Right lobe of liver (tissue), 6 donors: ENCODE measurements at regions not wholly inside any gene's neighbourhood (a gene's known extent, or its start where the extent isn't known, plus 50 kb on each side); places are given as distances from the start of the nearest gene placed in this dataset.

Experiments
- ATAC-seq, 4 donors: fragments of 200-7000 bp; cut with Tn5 transposase; one replicate each; pipeline ENCODE4 v1.9.1; 2020; ENCODE audit warnings: mild to moderate bottlenecking in 4 of 4, moderate library complexity in 4 of 4
- DNase-seq, 3 donors: peaks; one replicate each; pipeline ENCODE4 v3.0.0-alpha.2; 2020
- H3K27ac ChIP-seq, 3 donors: fragments of 200-600 bp; one replicate each; pipeline ENCODE4 v1.8.0; 2022
- H3K27me3 ChIP-seq, 2 donors: fragments of 200-600 bp; one replicate each; pipeline ENCODE4 v1.8.0; 2022
- H3K36me3 ChIP-seq, 4 donors: fragments of 200-600 bp; sonication (generic) in 1 of 4; one replicate each; pipeline versions ENCODE4 v1.5.1 to v1.8.0; 2017 to 2022; ENCODE audit warnings: control low read depth in 1 of 4
- H3K4me1 ChIP-seq, 4 donors: fragments of 200-600 bp; sonication (generic) in 1 of 4; one replicate each; pipeline versions ENCODE4 v1.5.1 to v1.8.0; 2017 to 2022; ENCODE audit warnings: control low read depth in 1 of 4
- H3K4me3 ChIP-seq, 3 donors: fragments of 200-600 bp; one replicate each; pipeline ENCODE4 v1.8.0; 2022
- H3K9me3 ChIP-seq, 4 donors: fragments of 200-600 bp; sonication (generic) in 1 of 4; one replicate each; pipeline versions ENCODE4 v1.5.1 to v1.8.0; 2017 to 2022; ENCODE audit warnings: control low read depth in 1 of 4
- POLR2A ChIP-seq: fragments of 450-650 bp; IDR thresholded peaks from one replicate; pipeline ENCODE4 v1.6.1; 2017; ENCODE audit warnings: antibody characterized with exemption, mild to moderate bottlenecking
- WGBS: methylation state at CpG from one replicate; pipeline ENCODE4 v1.1.6; 2018; ENCODE audit warnings: low coverage, low lambda C conversion rate; ENCODE audit not compliant: insufficient coverage; ENCODE audit errors: missing lambda C conversion rate; 5-methylcytosine and 5-hydroxymethylcytosine counted together
- intact Hi-C, 2 donors: fragments of 100-400 bp; cut with DNase I; formaldehyde crosslinking; loops; one replicate each; pipeline versions ENCODE4 v1.11.2 to v1.14.1; 2022
- TF ChIP-seq, protein P1 (sequence below), 4 donors: fragments of 200-600 bp in 3 of 4; fragments of 450-650 bp in 1 of 4; IDR thresholded peaks; one replicate each; pipeline versions ENCODE4 v1.5.1 to v1.8.0; 2016 to 2022; ENCODE audit warnings: antibody characterized with exemption in 4 of 4, mild to moderate bottlenecking in 2 of 4
- donor health status: DM: no; HTN: yes; CAD: no.
- donor health status: DM: no; HTN: no; CAD: no.
- donor health status: DM: no; HTN: no; CAD: no.
- donor health status: DM: no; HTN: yes; CAD: no.
- donor health status: DM: no; HTN: yes; CAD: no.

DNA sequence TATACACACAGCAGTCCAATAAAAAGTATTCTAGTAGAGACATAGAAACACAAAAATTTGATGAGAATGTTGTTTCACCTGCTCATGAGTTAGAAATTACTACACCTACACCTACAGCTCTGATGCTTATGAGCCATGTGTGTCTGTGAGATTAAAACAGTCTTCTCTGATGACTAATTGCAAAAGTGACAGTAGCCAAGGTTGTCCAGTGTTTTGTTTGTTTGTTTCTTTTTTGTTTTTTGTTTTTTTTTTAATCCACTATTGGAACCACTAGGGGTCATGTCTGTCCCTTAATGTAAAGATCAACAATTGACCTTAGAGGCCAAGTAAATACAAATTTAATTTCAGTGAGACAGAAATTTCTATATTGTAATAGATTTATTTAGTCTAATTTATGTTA lies 423.1 kb downstream of the TEX13C start:
- TF ChIP-seq, protein P1, sequence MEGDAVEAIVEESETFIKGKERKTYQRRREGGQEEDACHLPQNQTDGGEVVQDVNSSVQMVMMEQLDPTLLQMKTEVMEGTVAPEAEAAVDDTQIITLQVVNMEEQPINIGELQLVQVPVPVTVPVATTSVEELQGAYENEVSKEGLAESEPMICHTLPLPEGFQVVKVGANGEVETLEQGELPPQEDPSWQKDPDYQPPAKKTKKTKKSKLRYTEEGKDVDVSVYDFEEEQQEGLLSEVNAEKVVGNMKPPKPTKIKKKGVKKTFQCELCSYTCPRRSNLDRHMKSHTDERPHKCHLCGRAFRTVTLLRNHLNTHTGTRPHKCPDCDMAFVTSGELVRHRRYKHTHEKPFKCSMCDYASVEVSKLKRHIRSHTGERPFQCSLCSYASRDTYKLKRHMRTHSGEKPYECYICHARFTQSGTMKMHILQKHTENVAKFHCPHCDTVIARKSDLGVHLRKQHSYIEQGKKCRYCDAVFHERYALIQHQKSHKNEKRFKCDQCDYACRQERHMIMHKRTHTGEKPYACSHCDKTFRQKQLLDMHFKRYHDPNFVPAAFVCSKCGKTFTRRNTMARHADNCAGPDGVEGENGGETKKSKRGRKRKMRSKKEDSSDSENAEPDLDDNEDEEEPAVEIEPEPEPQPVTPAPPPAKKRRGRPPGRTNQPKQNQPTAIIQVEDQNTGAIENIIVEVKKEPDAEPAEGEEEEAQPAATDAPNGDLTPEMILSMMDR (IDR thresholded peaks at IDR 0.05): no peak
- TF ChIP-seq POLR2A: no peak
- Histone ChIP-seq H3K4me1 (no peaks in the 10 kb centered on the region), H3K36me3 (no peaks in the 10 kb centered on the region), H3K27ac (no peak overlapping the region), H3K4me3 (no peak overlapping the region), H3K9me3 (no peaks in the 10 kb centered on the region), H3K27me3 (no peaks in the 10 kb centered on the region)
- intact Hi-C loops: no loop called here
- DNase-seq (no peak), ATAC-seq (no peak)

DNA sequence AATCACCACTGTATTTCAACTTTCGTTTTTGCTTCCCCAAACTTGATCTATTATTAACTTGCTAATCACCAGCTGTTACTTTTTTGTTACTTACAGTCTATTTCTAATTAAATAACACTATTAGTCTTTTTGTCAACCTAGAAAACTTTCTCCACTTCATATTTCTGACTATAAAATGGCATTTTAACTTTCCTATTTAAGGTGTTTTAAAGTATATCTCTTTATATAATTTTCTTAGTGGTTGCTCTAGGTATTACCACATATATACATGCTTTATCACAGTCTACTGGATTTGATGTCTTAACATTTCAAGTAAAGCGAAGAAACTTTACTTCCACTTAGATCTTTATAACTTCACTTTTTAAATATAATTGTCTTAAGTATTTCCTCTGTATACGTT lies 421.2 kb downstream of the DCAF12L2 start:
- TF ChIP-seq, protein P1 (IDR thresholded peaks at IDR 0.05): peak in 1 of 4 donors; percentile 5
- TF ChIP-seq POLR2A: no peak
- H3K4me3 ChIP-seq: no peak overlapping the region
- no peaks in the 10 kb centered on the region for H3K36me3 ChIP-seq
- DNase-seq: no peak
- intact Hi-C loops: no loop called here
- no peaks in the 10 kb centered on the region for H3K27me3 ChIP-seq
- no peaks in the 10 kb centered on the region for H3K4me1 ChIP-seq
- no peak overlapping the region for H3K27ac ChIP-seq
- H3K9me3 ChIP-seq: no peaks in the 10 kb centered on the region
- WGBS: 32% methylated on average over 3 of the region's 3 CpGs
- ATAC-seq: no peak

DNA sequence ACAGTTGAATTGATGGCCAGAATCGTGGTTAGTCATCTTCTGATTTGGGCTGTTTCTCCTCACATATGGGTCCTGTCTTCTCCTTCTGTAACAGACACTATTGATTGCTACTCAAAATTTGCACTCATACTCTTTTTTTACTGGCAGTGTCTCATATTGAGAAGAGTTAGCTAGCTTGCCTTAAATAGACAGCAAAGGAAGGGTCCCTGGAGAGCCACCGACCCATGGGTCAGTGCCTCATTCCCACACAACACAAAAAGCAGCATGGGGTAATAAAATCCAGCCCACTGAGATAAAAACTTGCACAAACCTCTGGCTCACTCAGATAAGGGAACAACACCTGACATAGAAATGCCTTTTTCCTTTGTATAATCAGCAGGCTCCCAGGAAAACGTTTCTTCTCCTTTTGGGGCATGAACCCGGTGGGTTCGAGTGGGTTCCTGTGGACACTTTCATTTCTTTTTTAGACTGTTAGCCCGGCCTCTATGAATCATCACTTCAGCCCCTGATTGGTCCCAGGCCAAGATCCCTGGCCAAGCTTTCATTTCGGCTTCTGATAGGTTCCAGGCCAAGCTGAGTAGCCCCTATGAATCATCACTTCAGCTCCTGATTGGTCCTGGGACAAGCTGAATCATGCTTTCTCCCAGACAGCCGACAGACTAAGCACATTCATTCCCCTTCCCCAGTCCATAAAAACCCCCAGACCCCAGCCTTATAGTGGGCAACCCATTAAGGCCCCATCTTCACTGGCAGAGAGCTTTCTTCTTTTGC lies 408.1 kb downstream of the DCAF12L2 start:
- no peak for DNase-seq
- WGBS: 54% methylated on average over 8 of the region's 8 CpGs
- TF ChIP-seq POLR2A: no peak
- TF ChIP-seq, protein P1 (IDR thresholded peaks at IDR 0.05): no peak
- no peak for ATAC-seq
- no peak overlapping the region for H3K4me3 ChIP-seq
- intact Hi-C loops: no loop called here
- no peak overlapping the region for H3K27ac ChIP-seq
- H3K9me3 ChIP-seq: no peaks in the 10 kb centered on the region
- no peaks in the 10 kb centered on the region for H3K4me1 ChIP-seq
- no peaks in the 10 kb centered on the region for H3K36me3 ChIP-seq
- no peaks in the 10 kb centered on the region for H3K27me3 ChIP-seq

DNA sequence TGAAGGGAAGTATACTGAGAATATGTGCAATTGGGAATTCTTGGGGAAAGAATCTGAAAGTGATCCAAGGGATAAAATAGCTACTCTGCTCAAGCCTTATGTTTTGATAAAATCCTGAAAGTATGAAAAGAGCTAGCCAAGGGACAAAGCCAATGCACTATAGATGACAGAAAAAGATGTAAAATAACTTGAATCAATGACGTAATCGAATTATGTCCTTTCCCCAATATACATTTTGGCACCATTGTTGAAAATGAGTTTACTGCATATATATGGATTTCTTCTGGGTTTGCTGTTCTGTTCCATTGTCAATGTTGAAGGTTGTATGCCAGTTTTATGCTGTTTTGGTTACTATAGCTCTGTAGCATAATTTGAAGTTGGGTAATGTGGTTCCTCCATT lies 407.3 kb downstream of the DCAF12L2 start:
- TF ChIP-seq, protein P1 (IDR thresholded peaks at IDR 0.05): no peak
- no peak for TF ChIP-seq POLR2A
- DNase-seq (no peak), ATAC-seq (no peak)
- Histone ChIP-seq H3K4me1 (no peaks in the 10 kb centered on the region), H3K4me3 (no peak overlapping the region), H3K36me3 (no peaks in the 10 kb centered on the region), H3K27ac (no peak overlapping the region), H3K9me3 (no peaks in the 10 kb centered on the region), H3K27me3 (no peaks in the 10 kb centered on the region)
- intact Hi-C loops: no loop called here
- WGBS: 27% methylated on average over 2 of the region's 2 CpGs

DNA sequence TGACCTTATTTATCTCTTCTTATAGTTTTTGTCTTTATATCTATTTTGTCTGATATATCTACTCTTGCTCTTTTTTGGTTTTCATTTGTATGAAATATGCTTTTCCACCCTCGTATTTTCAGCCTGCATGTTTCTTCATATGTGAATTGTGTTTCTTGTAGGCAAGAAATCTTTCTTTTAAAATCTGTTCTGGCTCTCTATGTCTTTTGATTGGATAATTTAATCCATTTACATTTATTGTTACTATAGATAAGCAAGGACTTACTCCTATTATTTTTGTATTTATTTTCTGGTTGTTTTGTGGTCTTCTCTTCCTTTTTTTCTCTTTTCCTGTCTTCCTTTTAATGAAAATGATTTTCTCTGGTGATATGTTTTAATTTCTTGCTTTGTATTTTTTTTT lies 403.1 kb downstream of the DCAF12L2 start:
- Histone ChIP-seq H3K9me3 (no peaks in the 10 kb centered on the region), H3K27ac (no peak overlapping the region), H3K27me3 (no peaks in the 10 kb centered on the region), H3K36me3 (no peaks in the 10 kb centered on the region), H3K4me1 (no peaks in the 10 kb centered on the region), H3K4me3 (no peak overlapping the region)
- ATAC-seq (no peak), DNase-seq (no peak)
- TF ChIP-seq, protein P1 (IDR thresholded peaks at IDR 0.05): no peak
- no peak for TF ChIP-seq POLR2A
- intact Hi-C loops: no loop called here
- 14% methylated on average over 1 of the region's 1 CpG for WGBS
